GM21423 (cell line): ENCODE measurements at regions not wholly inside any gene's neighbourhood (a gene's known extent, or its start where the extent isn't known, plus 50 kb on each side); places are given as distances from the start of the nearest gene placed in this dataset.
"Not testable (repeated sequence)": the region's sequence is repeated elsewhere in the genome, so short reads cannot be mapped to it uniquely, and the experiment has no call there.

Source experiments
- ATAC-seq: cut with Tn5 transposase; IDR thresholded peaks from one replicate; pipeline ENCODE4 v1.9.1; 2021; ENCODE audit warnings: mild to moderate bottlenecking, moderate library complexity; ENCODE audit not compliant: unreplicated experiment

- ATAC-seq = no peak
Observed at GRCh38 chr11:42802201-42802899, 509.4 kb upstream of the API5 start.

- no peak for ATAC-seq
Observed at GRCh38 chr11:42806191-42806590, 505.6 kb upstream of the API5 start.

GRCh38 chr11:42812361-42812760 lies 499.4 kb upstream of the API5 start:
- no peak for ATAC-seq

GRCh38 chr11:42812960-42813359 lies 498.8 kb upstream of the API5 start:
- no peak for ATAC-seq

GRCh38 chr11:42816471-42816870 lies 495.3 kb upstream of the API5 start:
- no peak for ATAC-seq

- ATAC-seq = no peak
Observed at GRCh38 chr11:42819126-42819525, 492.7 kb upstream of the API5 start.

GRCh38 chr11:42822188-42822587 lies 489.6 kb upstream of the API5 start:
- ATAC-seq = not testable (repeated sequence)

GRCh38 chr11:42823546-42823945 lies 488.2 kb upstream of the API5 start:
- ATAC-seq = no peak

GRCh38 chr11:42824067-42824466 lies 487.7 kb upstream of the API5 start:
- ATAC-seq = no peak

- ATAC-seq = no peak
Observed at GRCh38 chr11:42825598-42825997, 486.2 kb upstream of the API5 start.

GRCh38 chr11:42827845-42828244 lies 484.0 kb upstream of the API5 start:
- ATAC-seq = no peak

GRCh38 chr11:42837994-42838393 lies 473.8 kb upstream of the API5 start:
- ATAC-seq = no peak

GRCh38 chr11:42840176-42840829 lies 471.5 kb upstream of the API5 start:
- no peak for ATAC-seq

- no peak for ATAC-seq
Observed at GRCh38 chr11:42840860-42841259, 470.9 kb upstream of the API5 start.

- no peak for ATAC-seq
Observed at GRCh38 chr11:42841556-42841955, 470.2 kb upstream of the API5 start.

- no peak for ATAC-seq
Observed at GRCh38 chr11:42849362-42849761, 462.4 kb upstream of the API5 start.

- ATAC-seq = no peak
Observed at GRCh38 chr11:42857344-42857743, 454.5 kb upstream of the API5 start.

GRCh38 chr11:42870480-42870879 lies 441.3 kb upstream of the API5 start:
- no peak for ATAC-seq

- ATAC-seq = not testable (repeated sequence)
Observed at GRCh38 chr11:42873800-42874405, 437.9 kb upstream of the API5 start.

- not testable (repeated sequence) for ATAC-seq
Observed at GRCh38 chr11:42881335-42881734, 430.5 kb upstream of the API5 start.

GRCh38 chr11:42890773-42891172 lies 421.0 kb upstream of the API5 start:
- ATAC-seq = no peak

GRCh38 chr11:42901084-42901483 lies 410.7 kb upstream of the API5 start:
- ATAC-seq = no peak
